G401 (cell line): ENCODE measurements at regions not wholly inside any gene's neighbourhood (a gene's known extent, or its start where the extent isn't known, plus 50 kb on each side); places are given as distances from the start of the nearest gene placed in this dataset.
"Not testable (repeated sequence)": the region's sequence is repeated elsewhere in the genome, so short reads cannot be mapped to it uniquely, and the experiment has no call there.

Source experiments
- DNase-seq: peaks from one replicate; pipeline ENCODE4 v3.0.0-alpha.2; 2015; ENCODE audit warnings: low spot score
- in situ Hi-C: cut with HindIII; loops from 2 replicates; pipeline ENCODE4 v1.10.0; 2016; ENCODE audit warnings: low sequenced_read_pairs, mixed read lengths

DNA sequence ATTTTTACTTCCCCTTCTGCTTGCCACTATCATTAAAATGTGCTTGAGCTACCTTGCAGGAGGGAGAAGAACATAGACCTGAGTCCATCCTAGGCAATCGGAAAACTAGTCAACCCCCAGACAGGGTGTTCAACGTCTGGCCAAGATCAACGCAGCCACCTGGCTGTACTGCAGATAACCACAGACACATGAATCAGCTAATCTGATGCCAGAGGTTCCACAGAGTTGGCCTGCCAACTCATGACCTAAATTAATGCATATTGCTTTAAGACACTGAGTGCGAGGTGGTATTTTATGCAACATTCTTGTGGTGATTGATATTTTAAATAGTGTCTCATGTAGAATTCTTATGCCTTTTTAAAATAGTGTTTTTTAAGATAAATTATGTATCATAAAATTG lies 1283.8 kb upstream of the PABPC4L start:
- in situ Hi-C loops = no loop called here
- no peak for DNase-seq

DNA sequence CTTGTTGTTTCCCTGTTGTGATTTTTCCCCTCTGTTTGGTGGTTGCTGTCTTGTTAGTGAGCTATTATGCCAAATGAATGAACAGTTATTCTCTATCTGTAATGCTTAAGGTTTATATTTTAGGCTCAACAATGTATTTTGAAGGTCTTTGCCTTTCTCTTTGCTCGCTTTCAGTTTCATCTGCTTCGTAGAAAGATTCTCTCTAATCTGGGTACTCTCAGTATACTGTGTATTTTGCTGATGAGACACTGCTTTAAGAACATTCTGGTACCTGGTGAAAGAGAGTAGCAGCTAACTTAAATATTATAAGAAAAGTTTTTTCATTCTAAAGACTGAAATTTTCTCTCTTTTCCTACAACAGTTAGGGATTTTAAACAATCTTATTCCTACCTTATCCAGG lies 1274.7 kb upstream of the PABPC4L start:
- in situ Hi-C loops = no loop called here
- DNase-seq = no peak

DNA sequence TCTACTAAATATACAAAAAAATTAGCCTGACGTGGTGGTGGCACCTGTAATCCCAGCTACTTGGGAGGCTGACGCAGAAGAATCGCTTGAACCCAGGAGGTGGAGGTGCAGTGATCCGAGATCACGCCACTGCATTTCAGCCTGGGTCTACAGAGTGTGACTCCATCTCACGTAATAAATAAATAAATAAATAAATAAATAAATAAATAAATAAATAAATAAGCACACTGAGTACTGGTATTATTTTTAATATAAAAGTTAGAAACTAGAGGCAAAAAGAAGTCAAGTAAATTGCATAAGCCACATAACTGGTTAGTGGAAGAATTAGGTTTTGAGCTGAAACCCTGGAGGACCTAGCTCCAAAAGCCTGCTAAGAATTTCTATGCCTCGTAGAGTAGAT lies 1262.7 kb upstream of the PABPC4L start:
- in situ Hi-C loops = no loop called here
- DNase-seq = no peak

DNA sequence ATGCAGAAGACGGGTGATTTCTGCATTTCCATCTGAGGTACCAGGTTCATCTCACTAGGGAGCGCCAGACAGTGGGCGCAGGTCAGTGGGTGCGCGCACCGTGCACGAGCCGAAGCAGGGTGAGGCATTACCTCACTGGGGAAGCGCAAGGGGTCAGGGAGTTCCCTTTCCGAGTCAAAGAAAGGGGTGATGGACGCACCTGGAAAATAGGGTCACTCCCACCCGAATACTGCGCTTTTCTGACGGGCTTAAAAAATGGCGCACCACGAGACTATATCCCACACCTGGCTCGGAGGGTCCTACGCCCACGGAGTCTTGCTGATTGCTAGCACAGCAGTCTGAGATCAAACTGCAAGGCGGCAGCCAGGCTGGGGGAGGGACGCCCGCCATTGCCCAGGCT lies 1246.0 kb upstream of the PABPC4L start:
- in situ Hi-C loops, DNase-seq: not testable (repeated sequence)

DNA sequence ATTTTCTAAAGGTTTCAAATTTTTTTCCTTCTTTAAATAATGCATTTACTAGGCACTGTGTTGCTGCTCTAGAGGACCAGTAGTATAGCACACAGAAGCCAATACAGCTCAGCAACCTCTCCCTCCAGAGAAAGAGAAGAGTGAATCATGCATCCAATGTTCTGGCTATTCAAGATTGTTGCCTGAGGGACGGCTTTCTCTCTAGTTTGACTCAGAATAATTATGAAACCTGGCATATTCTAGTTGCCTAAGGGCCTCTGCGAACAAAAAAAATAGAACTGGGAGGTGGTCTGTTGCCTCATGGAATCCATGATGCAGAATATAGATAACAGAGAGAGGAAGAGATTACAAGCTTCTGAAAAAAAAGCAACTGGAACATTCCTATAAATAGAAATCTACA lies 1233.3 kb upstream of the PABPC4L start:
- no peak for DNase-seq
- in situ Hi-C loops = no loop called here

DNA sequence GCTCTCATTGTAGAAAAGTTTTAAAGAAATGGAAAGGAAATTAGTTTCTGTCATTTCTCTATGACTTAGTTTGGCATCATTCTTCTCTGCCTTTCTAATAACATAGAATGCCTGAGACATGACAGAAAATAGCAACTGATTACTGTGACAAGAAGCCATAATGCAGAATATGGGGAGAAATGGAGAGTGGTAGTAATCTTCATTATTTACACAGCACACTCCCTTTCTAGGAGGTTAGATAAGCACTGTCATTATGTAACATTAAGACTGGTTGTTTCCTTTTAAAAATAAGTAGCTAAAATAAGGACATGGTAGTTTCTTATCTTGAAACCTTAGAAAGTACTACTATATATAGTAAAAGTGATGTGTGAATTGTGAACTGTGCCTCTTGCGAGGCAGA lies 1227.9 kb upstream of the PABPC4L start:
- in situ Hi-C loops = no loop called here
- no peak for DNase-seq

DNA sequence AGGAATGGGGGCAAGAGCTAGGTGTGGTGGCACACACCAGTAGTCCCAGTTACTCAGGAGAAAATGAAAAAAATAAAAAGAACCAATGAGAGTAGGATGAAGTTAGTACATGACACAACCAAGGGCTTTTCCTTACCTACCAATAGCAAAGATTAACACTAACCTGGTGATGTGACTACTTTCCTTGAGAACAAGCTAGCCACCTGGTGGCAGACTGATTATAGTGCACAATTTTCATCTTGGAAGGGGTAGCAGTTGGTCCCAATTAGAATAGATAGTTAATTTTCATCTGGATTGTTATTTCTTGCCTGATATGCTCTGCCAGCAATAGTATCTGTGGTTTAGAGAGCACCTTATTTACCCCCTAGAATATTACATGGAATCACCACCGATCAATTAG lies 1216.8 kb upstream of the PABPC4L start:
- no peak for DNase-seq
- in situ Hi-C loops = no loop called here

DNA sequence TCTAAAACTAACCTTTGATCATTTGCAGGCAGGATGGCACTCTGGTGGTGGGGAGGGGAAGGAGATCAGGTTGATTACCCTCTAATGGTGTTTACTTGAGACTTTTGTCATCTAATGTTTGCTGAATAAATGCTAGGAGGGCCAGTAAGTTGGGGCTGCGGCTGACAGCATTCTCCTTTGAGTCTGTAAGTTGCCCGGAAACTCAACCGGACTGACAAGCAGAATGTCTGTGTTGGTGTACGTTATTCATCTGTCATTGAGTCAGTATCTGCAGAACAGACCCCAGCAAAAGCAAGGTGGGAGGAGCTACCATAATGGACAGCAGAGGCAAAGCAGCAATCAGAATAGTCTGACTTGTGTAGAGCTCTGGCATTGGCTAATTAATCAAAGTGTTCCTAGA lies 1210.6 kb upstream of the PABPC4L start:
- in situ Hi-C loops = no loop called here
- no peak for DNase-seq

DNA sequence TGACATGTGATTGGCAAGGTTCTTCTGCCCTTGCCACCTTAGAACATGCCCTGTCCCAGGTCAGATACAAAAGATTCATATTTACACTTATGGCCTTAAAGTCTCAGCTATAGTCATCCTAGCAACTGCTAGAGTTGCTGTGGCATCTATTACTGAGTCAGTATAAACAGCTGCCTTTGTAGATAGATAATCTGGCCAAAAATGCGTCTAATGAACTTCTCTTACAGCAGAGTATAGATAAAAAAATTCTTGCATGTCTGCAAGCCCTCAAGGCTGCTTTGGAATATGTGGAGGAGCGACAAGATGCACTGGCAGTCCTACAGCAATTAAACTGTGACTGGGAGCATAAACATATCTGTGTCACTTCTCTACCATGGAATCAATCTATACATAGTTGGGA lies 1209.7 kb upstream of the PABPC4L start:
- in situ Hi-C loops = no loop called here
- DNase-seq = no peak

DNA sequence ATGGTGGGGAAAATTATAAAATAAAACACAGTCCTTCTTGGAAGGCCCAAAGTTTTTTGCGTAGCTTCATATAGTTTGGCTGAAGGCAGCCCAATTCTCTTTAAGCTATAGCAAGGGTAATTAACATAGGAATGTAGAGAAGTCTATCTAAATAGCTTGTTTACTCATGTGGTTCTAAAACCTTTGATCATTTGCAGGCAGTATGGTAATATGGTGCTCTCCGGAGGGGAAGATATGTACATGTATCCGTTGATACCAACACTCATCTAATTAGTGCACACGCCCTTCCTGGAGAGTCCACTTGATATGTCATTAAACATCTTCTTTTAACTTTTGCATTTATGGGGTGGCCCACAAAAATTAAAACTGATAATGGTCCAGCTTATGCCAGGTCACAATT lies 1207.7 kb upstream of the PABPC4L start:
- in situ Hi-C loops, DNase-seq: not testable (repeated sequence)

DNA sequence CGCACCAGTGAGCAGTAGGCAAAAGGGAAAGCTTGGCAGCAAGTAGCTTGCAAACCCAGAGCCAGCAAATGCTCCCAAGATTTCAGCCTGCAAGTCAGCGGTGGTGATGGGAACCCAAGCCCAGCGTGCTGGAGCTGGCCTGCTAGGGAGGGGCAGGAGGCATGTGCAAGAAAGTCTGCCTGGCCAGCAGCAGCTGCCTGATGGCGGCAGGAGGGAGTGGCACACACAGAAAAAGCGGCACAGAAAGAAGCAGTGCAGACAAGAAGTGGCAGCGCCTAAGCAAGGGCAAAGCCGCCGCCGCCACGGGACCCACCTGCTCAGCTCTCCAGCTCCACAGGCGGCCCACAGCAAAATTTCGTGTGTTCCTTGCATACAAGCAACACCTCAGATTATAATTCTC lies 1206.5 kb upstream of the PABPC4L start:
- in situ Hi-C loops = no loop called here
- DNase-seq = no peak

DNA sequence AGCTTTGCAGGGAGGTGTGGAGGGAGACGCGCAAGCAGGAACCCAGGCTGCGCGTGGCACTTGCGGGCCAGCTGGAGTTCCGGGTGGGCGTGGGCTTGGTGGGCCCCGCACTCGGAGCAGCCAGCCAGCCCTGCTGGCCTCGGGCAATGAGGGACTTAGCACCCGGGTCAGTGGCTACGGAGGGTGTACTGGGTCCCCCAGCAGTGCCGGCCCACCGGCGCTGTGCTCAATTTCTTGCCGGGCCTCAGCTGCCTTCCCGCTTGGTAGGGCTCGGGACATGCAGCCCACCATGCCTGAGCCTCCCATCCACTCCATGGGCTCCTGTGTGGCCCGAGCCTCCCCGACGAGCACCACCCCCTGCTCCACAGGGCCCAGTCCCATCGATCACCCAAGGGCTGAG lies 1205.0 kb upstream of the PABPC4L start:
- DNase-seq, in situ Hi-C loops: not testable (repeated sequence)

DNA sequence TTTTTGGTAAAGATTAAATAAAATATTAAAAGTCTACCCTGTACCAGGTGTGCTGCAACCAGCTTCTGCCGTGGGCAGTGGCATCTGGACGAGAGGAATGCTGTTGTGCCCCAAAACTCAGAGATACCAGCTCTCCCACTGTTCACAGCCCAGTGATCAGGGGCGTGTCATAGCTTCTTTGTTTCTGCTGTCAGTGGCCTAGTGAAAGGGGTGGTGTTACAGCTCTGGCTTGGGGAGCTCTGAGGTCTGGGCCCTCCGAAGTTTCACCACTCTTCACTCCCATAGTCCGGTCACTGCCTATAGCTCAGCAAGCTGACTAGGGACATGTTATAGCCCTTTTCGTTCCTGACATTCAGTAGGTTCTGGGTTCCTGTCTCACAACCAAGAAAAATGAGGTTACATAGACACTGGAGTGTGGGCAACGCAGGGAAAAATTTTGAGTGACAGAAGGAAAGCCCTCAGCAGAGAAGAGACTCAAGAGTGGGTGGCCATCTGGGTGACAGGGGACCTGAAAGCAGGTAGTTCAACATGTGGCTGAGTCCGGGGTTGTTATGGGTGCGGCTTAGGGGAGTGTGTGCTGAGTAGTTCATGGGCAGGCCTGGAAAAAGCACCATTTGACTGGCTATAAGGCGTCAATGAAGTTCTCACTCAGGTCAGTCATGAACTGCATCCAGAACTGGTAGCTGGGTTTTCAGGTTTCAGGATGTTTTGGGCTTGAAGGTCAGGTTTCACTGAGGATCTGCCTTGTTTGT lies 1184.4 kb upstream of the PABPC4L start:
- no peak for DNase-seq
- in situ Hi-C loops = no loop called here

DNA sequence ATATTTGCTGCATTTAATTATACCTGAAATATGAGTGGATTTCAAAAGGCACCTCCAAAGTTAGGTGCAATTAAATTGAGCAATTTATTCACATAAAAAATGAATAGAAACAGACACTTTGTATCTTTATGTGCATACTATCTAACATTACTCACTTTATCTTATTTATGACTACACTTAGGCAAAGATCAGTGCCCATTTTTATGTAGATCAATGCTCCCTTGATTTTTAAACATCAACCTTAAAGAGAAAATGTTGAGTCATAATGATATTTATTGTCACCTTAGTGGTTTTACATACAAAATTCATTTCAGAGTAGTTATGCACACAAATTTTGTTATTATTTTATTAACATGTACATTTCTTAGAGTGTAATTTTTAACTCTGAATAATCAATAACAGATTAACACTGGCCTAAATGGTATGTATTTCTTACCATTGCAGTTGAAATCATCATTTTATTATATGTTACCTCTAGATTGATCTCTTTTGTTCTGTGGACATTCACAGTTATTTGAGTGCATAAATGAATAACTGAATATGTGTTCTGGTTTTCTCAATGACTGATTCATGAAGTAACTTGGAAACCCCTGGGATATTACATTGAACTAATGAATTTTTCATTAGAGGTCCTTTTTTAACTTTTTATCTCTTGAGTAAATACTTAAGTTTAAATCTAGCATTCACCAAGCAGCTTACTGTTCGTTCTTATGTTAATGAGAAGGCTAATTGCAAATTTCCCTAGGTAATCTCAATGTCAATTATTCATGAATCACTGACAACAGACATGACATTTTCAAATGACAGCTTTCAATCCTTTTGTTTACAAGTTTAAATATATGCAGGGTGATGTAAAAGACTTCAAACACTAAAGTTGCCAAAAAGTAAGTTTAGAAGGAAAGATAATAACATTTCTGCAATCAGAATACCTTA lies 1182.0 kb upstream of the PABPC4L start:
- in situ Hi-C loops = no loop called here

DNA sequence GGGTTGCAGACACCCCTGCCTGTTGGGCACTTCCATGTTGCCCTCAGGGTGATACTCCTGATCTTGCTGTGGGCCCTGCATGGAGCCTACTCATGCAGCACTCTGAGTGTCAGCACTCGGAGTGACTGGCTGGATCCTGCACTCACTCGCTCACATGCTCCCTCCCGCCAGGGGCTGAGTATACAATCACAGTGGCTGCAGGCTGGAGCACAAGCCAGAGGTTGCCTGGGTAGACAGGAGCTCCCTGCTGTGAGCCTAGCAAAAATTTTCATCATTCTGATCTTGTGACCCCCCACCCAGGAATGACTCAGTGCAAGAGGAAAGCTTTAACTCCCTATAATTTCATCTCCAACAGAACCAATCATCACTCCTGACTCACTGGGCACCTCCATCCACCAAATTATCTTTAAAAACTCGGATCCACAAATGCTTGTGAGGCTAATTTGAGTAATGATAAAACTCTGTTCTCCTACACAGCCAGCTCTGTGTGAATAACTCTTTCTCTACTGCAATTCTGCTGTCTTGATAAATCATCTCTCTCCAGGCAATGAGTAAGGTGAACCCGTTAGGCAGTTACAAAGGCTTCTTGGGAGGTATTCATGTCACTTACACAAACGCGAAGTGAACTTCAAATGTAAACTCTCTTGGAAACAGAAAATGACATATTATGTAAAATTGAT lies 1180.8 kb upstream of the PABPC4L start:
- in situ Hi-C loops = no loop called here
- no peak for DNase-seq

More for the DNA sequence above, 1182.0 kb upstream of the PABPC4L start:
- DNase-seq = no peak

DNA sequence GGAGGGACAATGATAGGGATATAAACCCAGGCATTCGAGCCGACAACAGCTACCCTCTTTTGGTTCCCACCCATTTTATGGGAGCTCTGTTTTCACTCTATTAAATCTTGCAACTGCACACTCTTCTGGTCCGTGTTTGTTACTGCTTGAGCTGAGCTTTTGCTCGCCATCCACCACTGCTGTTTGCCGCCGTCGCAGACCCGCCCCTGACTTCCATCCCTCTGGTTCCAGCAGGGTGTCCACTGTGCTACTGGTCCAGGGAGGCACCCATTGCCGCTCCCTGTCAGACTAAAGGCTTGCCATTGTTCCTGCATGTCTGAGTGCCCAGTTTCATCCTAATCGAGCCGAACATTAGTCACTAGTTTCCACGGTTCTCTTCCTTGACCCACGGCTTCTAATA lies 1170.5 kb upstream of the PABPC4L start:
- DNase-seq = no peak
- in situ Hi-C loops = no loop called here

DNA sequence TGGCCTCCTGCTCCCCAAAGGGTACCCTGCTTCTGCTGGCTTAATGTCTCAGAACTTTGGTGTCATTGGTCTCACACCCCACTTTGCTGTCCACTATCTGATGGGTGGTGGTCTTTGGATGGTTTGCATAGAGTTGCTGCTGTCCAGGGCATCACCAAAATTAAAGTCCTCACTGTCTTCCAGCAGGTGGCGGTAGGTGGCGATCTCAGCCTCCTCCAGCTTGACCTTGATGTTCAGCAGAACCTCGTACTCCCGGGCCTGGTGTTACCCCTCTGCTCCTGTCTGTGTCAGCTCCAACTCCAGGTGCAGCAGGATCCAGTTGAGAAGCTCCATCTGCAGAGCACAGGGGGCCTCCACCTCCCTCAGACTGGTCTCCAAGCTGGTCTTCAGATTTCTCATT lies 1169.5 kb upstream of the PABPC4L start:
- DNase-seq = no peak
- in situ Hi-C loops = no loop called here

DNA sequence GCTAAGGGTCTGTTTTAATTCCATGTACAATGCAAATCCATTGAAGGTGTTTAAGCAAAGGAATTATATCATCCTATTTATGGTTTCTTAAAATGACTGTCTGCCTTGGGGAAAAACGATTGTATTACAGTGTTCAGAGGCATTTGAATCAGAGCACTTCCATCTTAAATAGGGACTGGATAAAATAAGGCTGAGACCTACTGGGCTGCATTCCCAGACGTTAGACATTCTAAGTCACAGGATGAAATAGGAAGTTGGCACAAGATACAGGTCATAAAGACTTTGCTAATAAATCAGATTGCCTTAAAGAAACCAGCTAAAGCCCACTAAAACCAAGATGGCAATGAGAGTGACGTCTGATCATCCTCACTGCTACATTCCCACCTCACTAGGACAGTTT lies 1167.2 kb upstream of the PABPC4L start:
- in situ Hi-C loops = no loop called here
- DNase-seq = no peak

DNA sequence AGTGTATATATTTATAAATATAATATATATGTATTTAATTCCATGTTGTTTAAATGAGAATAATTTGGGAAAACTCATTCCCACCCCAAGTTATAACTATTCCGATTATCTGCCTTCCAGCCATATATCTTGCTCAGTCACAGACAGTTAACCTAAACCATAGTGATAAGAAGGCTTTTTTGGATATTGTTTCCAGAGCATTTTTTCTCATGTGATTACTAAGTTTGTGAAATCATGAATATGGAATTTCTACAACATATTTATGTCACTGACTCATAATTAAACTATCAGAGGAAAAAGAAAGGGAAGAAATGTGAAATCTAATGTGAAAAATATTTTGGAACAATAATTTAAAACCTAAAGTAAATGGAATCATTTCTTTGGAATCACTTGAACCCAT lies 1163.5 kb upstream of the PABPC4L start:
- DNase-seq = no peak
- in situ Hi-C loops = no loop called here

DNA sequence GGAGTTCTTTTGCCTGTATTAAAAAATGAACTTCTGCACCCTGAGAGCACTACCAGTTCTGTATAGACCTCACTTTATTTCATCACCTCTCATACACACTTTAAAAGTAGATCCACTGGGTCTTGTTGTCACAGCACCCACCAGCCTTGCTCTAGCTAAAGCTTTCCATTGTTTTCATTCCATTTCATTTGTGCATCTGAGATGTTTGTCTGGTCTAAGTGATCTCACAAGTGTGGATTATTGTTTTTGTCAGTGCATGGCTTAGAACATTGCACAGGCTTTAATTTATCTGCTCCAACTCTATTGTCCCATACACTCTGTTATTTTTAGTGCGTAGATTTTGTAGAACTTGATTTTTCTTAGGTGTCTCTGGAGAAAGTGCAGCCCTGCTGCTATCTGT lies 1157.5 kb upstream of the PABPC4L start:
- DNase-seq = no peak
- in situ Hi-C loops = no loop called here
